ENCODE measurements at regions not wholly inside any gene's neighbourhood (a gene's known extent, or its start where the extent isn't known, plus 50 kb on each side); places are given as distances from the start of the nearest gene placed in this dataset.

- TF ChIP-seq, protein P1, sequence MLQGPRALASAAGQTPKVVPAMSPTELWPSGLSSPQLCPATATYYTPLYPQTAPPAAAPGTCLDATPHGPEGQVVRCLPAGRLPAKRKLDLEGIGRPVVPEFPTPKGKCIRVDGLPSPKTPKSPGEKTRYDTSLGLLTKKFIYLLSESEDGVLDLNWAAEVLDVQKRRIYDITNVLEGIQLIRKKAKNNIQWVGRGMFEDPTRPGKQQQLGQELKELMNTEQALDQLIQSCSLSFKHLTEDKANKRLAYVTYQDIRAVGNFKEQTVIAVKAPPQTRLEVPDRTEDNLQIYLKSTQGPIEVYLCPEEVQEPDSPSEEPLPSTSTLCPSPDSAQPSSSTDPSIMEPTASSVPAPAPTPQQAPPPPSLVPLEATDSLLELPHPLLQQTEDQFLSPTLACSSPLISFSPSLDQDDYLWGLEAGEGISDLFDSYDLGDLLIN (CRISPR knock-in tag; IDR thresholded peaks at IDR 0.05; ENCODE audit: borderline replicate concordance) = no peak
- TF ChIP-seq MBNL3 (CRISPR knock-in tag; conservative IDR thresholded peaks at IDR 0.05) = no peak
These were observed 576.7 kb upstream of the LRRC4C start (continued) for GRCh38 chr11:42036201-42036600.

DNA sequence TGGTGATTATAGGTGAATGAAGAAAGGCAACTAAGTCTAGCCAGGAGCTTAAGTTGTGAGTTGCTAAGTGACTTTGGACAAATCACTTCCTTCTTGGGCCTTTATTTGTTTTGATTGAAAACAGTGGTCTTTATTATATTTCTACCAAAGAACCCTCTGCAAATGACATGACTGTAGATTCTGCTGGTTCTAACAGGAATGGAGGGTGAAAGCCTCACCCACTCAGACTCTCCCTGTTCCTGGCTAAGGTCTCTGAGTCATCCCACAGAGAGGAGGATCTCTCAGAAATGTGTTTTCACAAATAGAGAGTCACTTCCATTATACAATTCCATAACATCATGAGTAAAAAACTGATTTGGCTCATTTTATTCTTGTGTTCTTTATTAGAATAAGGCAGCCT lies 583.9 kb upstream of the LRRC4C start:
- BruUV-seq (replicated peaks) = no TSS peak
- H3K36me3 ChIP-seq (replicated peaks in 1 of 2; ENCODE audit: control insufficient read depth in 1 of 2, insufficient read depth in 2 of 2, low read length in 2 of 2) = no peaks in the 10 kb centered on the region
- intact Hi-C loops (cut with micrococcal nuclease; ENCODE audit: unreplicated experiment) = no loop called here
- ChIA-PET POLR2A (no interaction called here), CTCF (ENCODE audit: low intra/inter-chr PET ratio, low total read pairs) (no interaction called here)
- H3K27me3 ChIP-seq (ENCODE audit: control insufficient read depth in 1 of 2, insufficient read depth in 2 of 2, low read length in 2 of 2) = no peaks in the 10 kb centered on the region
- no peak overlapping the region for H3K4me3 ChIP-seq (replicated peaks in 1 of 3; ENCODE audit: insufficient read depth in 1 of 3, low read depth in 2 of 3, low read length in 3 of 3)
- FAIRE-seq (no peak), ATAC-seq (no peak), DNase-seq (ENCODE audit: low spot score) (no peak)
- no peak overlapping the region for H2AFZ ChIP-seq (ENCODE audit: low read length)
- H3K4me1 ChIP-seq (ENCODE audit: insufficient read depth, low read length) = no peaks in the 10 kb centered on the region
- no peak overlapping the region for H3K9ac ChIP-seq (ENCODE audit: insufficient read depth, low read depth, low read length)
- H3K9me3 ChIP-seq (ENCODE audit: low read length) = peaks cover 88% of the 10 kb centered on the region
- no peak overlapping the region for H3K4me2 ChIP-seq (ENCODE audit: low read depth, low read length)
- in situ Hi-C loops (cut with HindIII; ENCODE audit: extremely low pct_ligation_motif_present, low pct_unique_long_range_greater_than_20kb) = no loop called here
- no peaks in the 10 kb centered on the region for H3K79me2 ChIP-seq (ENCODE audit: insufficient read depth, low read length)
- no peak overlapping the region for H3K27ac ChIP-seq (ENCODE audit: extremely low read length, insufficient read depth, low read length)
- no peaks in the 10 kb centered on the region for H4K20me1 ChIP-seq (ENCODE audit: insufficient read depth, low read length)
- TF ChIP-seq, protein P2, sequence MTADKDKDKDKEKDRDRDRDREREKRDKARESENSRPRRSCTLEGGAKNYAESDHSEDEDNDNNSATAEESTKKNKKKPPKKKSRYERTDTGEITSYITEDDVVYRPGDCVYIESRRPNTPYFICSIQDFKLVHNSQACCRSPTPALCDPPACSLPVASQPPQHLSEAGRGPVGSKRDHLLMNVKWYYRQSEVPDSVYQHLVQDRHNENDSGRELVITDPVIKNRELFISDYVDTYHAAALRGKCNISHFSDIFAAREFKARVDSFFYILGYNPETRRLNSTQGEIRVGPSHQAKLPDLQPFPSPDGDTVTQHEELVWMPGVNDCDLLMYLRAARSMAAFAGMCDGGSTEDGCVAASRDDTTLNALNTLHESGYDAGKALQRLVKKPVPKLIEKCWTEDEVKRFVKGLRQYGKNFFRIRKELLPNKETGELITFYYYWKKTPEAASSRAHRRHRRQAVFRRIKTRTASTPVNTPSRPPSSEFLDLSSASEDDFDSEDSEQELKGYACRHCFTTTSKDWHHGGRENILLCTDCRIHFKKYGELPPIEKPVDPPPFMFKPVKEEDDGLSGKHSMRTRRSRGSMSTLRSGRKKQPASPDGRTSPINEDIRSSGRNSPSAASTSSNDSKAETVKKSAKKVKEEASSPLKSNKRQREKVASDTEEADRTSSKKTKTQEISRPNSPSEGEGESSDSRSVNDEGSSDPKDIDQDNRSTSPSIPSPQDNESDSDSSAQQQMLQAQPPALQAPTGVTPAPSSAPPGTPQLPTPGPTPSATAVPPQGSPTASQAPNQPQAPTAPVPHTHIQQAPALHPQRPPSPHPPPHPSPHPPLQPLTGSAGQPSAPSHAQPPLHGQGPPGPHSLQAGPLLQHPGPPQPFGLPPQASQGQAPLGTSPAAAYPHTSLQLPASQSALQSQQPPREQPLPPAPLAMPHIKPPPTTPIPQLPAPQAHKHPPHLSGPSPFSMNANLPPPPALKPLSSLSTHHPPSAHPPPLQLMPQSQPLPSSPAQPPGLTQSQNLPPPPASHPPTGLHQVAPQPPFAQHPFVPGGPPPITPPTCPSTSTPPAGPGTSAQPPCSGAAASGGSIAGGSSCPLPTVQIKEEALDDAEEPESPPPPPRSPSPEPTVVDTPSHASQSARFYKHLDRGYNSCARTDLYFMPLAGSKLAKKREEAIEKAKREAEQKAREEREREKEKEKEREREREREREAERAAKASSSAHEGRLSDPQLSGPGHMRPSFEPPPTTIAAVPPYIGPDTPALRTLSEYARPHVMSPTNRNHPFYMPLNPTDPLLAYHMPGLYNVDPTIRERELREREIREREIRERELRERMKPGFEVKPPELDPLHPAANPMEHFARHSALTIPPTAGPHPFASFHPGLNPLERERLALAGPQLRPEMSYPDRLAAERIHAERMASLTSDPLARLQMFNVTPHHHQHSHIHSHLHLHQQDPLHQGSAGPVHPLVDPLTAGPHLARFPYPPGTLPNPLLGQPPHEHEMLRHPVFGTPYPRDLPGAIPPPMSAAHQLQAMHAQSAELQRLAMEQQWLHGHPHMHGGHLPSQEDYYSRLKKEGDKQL (CRISPR knock-in tag; IDR thresholded peaks at IDR 0.05; ENCODE audit: low read depth) = no peak
- TF ChIP-seq ZNF10 (CRISPR knock-in tag; IDR thresholded peaks at IDR 0.05; ENCODE audit: borderline replicate concordance, low read depth) = no peak
- no peak for TF ChIP-seq SMC3 (IDR thresholded peaks at IDR 0.05; ENCODE audit: low read length)
- TF ChIP-seq NR3C1 (CRISPR knock-in tag; IDR thresholded peaks at IDR 0.05) = no peak
- no peak for TF ChIP-seq HCFC1 (IDR thresholded peaks at IDR 0.05; ENCODE audit: low read depth, low read length)
- no peak for TF ChIP-seq RAD51 (IDR thresholded peaks at IDR 0.05; ENCODE audit: borderline replicate concordance)
- no peak for TF ChIP-seq KDM6A (CRISPR knock-in tag; IDR thresholded peaks at IDR 0.05; ENCODE audit: low read depth)
- no peak for TF ChIP-seq XRCC5 (optimal IDR thresholded peaks at IDR 0.05; ENCODE audit: low read length)
- no peak for TF ChIP-seq HNF1A (IDR thresholded peaks at IDR 0.05; ENCODE audit: low read depth)
- TF ChIP-seq HNF1A (CRISPR knock-in tag; IDR thresholded peaks at IDR 0.05; ENCODE audit: borderline replicate concordance) = no peak
- no peak for TF ChIP-seq MTA1 (CRISPR knock-in tag; IDR thresholded peaks at IDR 0.05; ENCODE audit: borderline replicate concordance)
